ENCODE measurements at regions not wholly inside any gene's neighbourhood (a gene's known extent, or its start where the extent isn't known, plus 50 kb on each side); places are given as distances from the start of the nearest gene placed in this dataset.

- TF ChIP-seq CHD1 (IDR thresholded peaks at IDR 0.05; ENCODE audit: low read depth, low read length) (no peak), LARP7 (IDR thresholded peaks at IDR 0.05) (no peak), CHD4 (IDR thresholded peaks at IDR 0.05) (no peak), EP300 (IDR thresholded peaks at IDR 0.05; ENCODE audit: borderline replicate concordance in 1 of 2, control insufficient read depth in 1 of 2, low read depth in 2 of 2, low read length in 2 of 2) (no peak), FOXM1 (IDR thresholded peaks at IDR 0.05; ENCODE audit: low read depth, low read length) (no peak), TARDBP (IDR thresholded peaks at IDR 0.05; ENCODE audit: borderline replicate concordance) (no peak)
Measured at GRCh38 chr18:34649080-34649479, 61.0 kb upstream of the DTNA start (continued).

- RAD21 ChIA-PET (ENCODE audit: unreplicated experiment): no interaction called here
- no peaks in the 10 kb centered on the region for H3K4me1 ChIP-seq (ENCODE audit: control insufficient read depth, insufficient read depth, low read length)
- intact Hi-C loops (cut with micrococcal nuclease; ENCODE audit: unreplicated experiment): no loop called here
- TF ChIP-seq MTA3 (IDR thresholded peaks at IDR 0.05; ENCODE audit: borderline replicate concordance, low read length) (no peak), TCF7 (IDR thresholded peaks at IDR 0.05; ENCODE audit: borderline replicate concordance) (no peak), MAX (IDR thresholded peaks at IDR 0.05; ENCODE audit: low read depth, low read length) (no peak), ESRRA (IDR thresholded peaks at IDR 0.05; ENCODE audit: low read length) (no peak), NR2F1 (conservative IDR thresholded peaks at IDR 0.05) (no peak), IKZF2 (IDR thresholded peaks at IDR 0.05) (no peak), ASH2L (IDR thresholded peaks at IDR 0.05; ENCODE audit: borderline replicate concordance, low read depth) (no peak)
- in situ Hi-C loops (cut with MboI): no loop called here
- no peak overlapping the region for H3K27ac ChIP-seq (ENCODE audit: control insufficient read depth, insufficient read depth)
- no peaks in the 10 kb centered on the region for H3K9me3 ChIP-seq (replicated peaks; ENCODE audit: control insufficient read depth, insufficient read depth, low read length)
- no peak overlapping the region for H2AFZ ChIP-seq (ENCODE audit: control insufficient read depth, low read depth, low read length)
- no peak for DNase-seq (ENCODE audit: low read depth, low spot score)
- no peak overlapping the region for H3K4me2 ChIP-seq (ENCODE audit: control insufficient read depth, insufficient read depth)
- no peak overlapping the region for H3K4me3 ChIP-seq
- ATAC-seq: no peak
- 11% methylated on average over 5 of the region's 5 CpGs for WGBS (ENCODE audit: insufficient coverage, insufficient replicate concordance, low lambda C conversion rate, missing lambda C conversion rate)
- H3K9ac ChIP-seq (ENCODE audit: control insufficient read depth, insufficient read depth, low read length): no peak overlapping the region
- no peaks in the 10 kb centered on the region for H3K27me3 ChIP-seq (replicated peaks in 1 of 2; ENCODE audit: control insufficient read depth in 2 of 2, insufficient read depth in 2 of 2, low read length in 1 of 2)
- SMC1A ChIA-PET (ENCODE audit: uncharacterized antibody, unreplicated experiment): interaction anchor here (4.8 kb wide), 1 partner anchor 11 kb away, joined by 44 read pairs; no protein-coding TSS in a partner anchor
- H4K20me1 ChIP-seq (ENCODE audit: control insufficient read depth, insufficient read depth): no peaks in the 10 kb centered on the region
- FAIRE-seq: no peak
- POLR2A ChIA-PET: no interaction called here
- CTCF ChIA-PET: interaction anchor here (5.8 kb wide), 1 partner anchor 12 kb away, joined by 76 read pairs; no protein-coding TSS in a partner anchor
- no peaks in the 10 kb centered on the region for H3K79me2 ChIP-seq (ENCODE audit: control insufficient read depth, insufficient read depth, low read length)
- no TSS peak for BruUV-seq (replicated peaks)
- H3K36me3 ChIP-seq (ENCODE audit: control insufficient read depth in 2 of 2, insufficient read depth in 2 of 2, low read length in 1 of 2): no peaks in the 10 kb centered on the region
Measured at GRCh38 chr18:34650121-34650545, 60.0 kb upstream of the DTNA start.

Measured in GM12878 (cell line).